ENCODE measurements at regions not wholly inside any gene's neighbourhood (a gene's known extent, or its start where the extent isn't known, plus 50 kb on each side); places are given as distances from the start of the nearest gene placed in this dataset.

- no peak overlapping the region for H3K56ac ChIP-seq (ENCODE audit: extremely low read depth, insufficient read depth, low read length)
- TF ChIP-seq MXI1 (IDR thresholded peaks at IDR 0.05; ENCODE audit: borderline replicate concordance, low read depth, low read length) (no peak), NFE2L2 (IDR thresholded peaks at IDR 0.05; ENCODE audit: low read depth, low read length) (no peak), CHD1 (IDR thresholded peaks at IDR 0.05; ENCODE audit: low read depth, low read length) (no peak), ELK1 (IDR thresholded peaks at IDR 0.05; ENCODE audit: borderline replicate concordance, low read depth, low read length) (no peak), SMC3 (IDR thresholded peaks at IDR 0.05; ENCODE audit: low read depth, low read length) (no peak), USF2 (IDR thresholded peaks at IDR 0.05; ENCODE audit: low read depth, low read length) (no peak), MAFK (IDR thresholded peaks at IDR 0.05; ENCODE audit: low read depth, low read length) (no peak), RCOR1 (IDR thresholded peaks at IDR 0.05; ENCODE audit: insufficient replicate concordance, low read length) (no peak)
- no peak overlapping the region for H3K23ac ChIP-seq (ENCODE audit: low read depth, low read length)
- no peak overlapping the region for H2AK5ac ChIP-seq (ENCODE audit: low read depth, low read length)
- no CpG with 5 or more reads among the region's 3 CpGs for whole genome bisulfite sequencing, 2 experiments (ENCODE audit: extremely low coverage in 2 of 2, insufficient read length in 1 of 2)
- H2BK120ac ChIP-seq (ENCODE audit: low read depth, low read length): no peak overlapping the region
- H3K4me3 ChIP-seq (ENCODE audit: insufficient read depth, low read depth, low read length): no peak overlapping the region
- H3K18ac ChIP-seq (ENCODE audit: low read depth, low read length): no peak overlapping the region
- no peaks in the 10 kb centered on the region for H3K79me1 ChIP-seq (ENCODE audit: low read depth in 1 of 2, low read length in 2 of 2)
- no peaks in the 10 kb centered on the region for H4K20me1 ChIP-seq (ENCODE audit: insufficient read depth, low read length)
- no peak for DNase-seq
- H3K4me2 ChIP-seq (ENCODE audit: low read depth, low read length): no peak overlapping the region
- no peak overlapping the region for H2AFZ ChIP-seq (replicated peaks; ENCODE audit: low read length, poor library complexity)
- H3K9ac ChIP-seq (ENCODE audit: low read depth, low read length): no peak overlapping the region
- H2BK20ac ChIP-seq (ENCODE audit: low read depth, low read length): no peak overlapping the region
- no peak overlapping the region for H2BK15ac ChIP-seq (ENCODE audit: low read depth, low read length)
- CTCF ChIA-PET: no interaction called here
- dilution Hi-C loops (cut with HindIII; ENCODE audit: low sequenced_read_pairs, unreplicated experiment) (no loop called here), intact Hi-C loops (cut with micrococcal nuclease) (no loop called here), in situ Hi-C loops (cut with MboI; ENCODE audit: low sequenced_read_pairs) (no loop called here)
- H4K8ac ChIP-seq (ENCODE audit: low read depth in 2 of 2, low read length in 2 of 2): no peak overlapping the region
- BruUV-seq (replicated peaks): no TSS peak
- H3K27me3 ChIP-seq (ENCODE audit: control insufficient read depth, insufficient read depth, low read length): no peaks in the 10 kb centered on the region
- no peaks in the 10 kb centered on the region for H3K9me1 ChIP-seq (ENCODE audit: insufficient read depth, low read length)
- H4K91ac ChIP-seq (ENCODE audit: insufficient read depth, low read depth, low read length): no peak overlapping the region
- H3K14ac ChIP-seq (replicated peaks; ENCODE audit: low read depth, low read length): no peak overlapping the region
- H3K9me3 ChIP-seq (ENCODE audit: control insufficient read depth, insufficient read depth, low read length): peaks cover 13% of the 10 kb centered on the region; the same call in 1 of the 2 replicates
- no peak overlapping the region for H3K27ac ChIP-seq (ENCODE audit: insufficient read depth, low read length)
- H2AK9ac ChIP-seq (replicated peaks; ENCODE audit: low read depth, low read length, poor library complexity): no peak overlapping the region
- POLR2A ChIA-PET (ENCODE audit: unreplicated experiment): no interaction called here
- no peaks in the 10 kb centered on the region for H3K4me1 ChIP-seq (ENCODE audit: control insufficient read depth, insufficient read depth, low read length)
- no peaks in the 10 kb centered on the region for H3K36me3 ChIP-seq (ENCODE audit: control insufficient read depth, insufficient read depth, low read length)
- H4K5ac ChIP-seq (ENCODE audit: low read depth, low read length): no peak overlapping the region
- no peak overlapping the region for H2BK5ac ChIP-seq (ENCODE audit: low read depth, low read length, poor library complexity, severe bottlenecking)
- no peak for ATAC-seq (ENCODE audit: low read depth)
- H3K4ac ChIP-seq (ENCODE audit: low read depth, low read length): no peak overlapping the region
These were observed 1249.1 kb downstream of the TYW1 start for GRCh38 chr7:68245688-68246087.

Measured in IMR-90 (cell line).